GM21390 (cell line): ENCODE measurements at regions not wholly inside any gene's neighbourhood (a gene's known extent, or its start where the extent isn't known, plus 50 kb on each side); places are given as distances from the start of the nearest gene placed in this dataset.

ENCODE experiments used
- ATAC-seq: cut with Tn5 transposase; IDR thresholded peaks from one replicate; pipeline ENCODE4 v1.9.1; 2021; ENCODE audit not compliant: unreplicated experiment

DNA sequence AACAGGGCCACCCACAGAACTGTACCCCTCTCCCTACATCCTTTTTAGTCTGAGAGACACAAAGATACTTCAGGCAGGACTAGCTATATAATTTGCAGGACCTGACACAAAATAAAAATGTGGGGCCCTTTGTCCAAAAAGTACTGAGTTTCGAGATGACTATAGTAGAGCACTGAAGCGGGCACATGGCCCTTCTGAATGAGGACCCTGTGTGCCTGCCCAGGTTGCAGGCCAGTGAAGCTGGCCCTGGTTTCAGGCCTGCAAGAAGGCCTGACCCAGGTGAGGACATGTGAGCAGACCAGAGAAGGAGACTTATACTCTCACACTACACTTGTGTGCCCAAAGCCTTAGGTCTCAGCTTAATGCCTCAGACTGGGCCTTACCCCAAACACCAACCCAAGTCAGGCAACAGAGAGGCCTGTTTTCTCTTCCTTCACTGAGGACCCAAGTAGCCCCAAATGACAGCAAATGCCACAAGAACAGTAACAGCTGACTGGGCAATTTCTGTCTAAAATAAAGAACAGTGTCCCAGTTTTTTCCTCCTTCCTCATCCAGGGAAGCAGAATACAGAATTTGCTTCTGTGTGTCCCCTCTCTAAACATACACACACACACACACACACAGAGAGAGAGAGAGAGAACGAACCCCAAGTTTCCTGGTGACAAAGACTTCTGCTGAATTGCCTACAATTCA is 100.9 kb upstream of the ARHGEF3 start:
- no peak for ATAC-seq

DNA sequence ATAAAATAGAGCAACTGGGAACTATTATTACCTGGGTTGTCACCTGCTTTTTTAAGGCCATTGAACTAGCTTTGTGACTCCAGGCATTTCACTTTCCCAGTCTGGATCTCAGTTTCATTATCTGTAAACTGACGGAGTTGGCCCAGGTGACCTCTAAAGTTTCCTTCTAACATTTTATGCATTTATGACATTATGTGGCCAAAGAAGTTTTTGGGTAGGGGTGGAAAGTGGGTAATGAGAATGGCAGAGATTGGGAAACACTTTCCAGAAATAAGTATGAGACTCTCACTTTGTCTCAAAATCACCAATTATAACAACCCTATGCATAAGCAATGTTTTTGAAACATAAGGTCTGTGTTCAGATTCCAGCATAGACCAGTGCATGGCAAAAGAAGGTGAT is 99.1 kb upstream of the ARHGEF3 start:
- ATAC-seq = no peak

DNA sequence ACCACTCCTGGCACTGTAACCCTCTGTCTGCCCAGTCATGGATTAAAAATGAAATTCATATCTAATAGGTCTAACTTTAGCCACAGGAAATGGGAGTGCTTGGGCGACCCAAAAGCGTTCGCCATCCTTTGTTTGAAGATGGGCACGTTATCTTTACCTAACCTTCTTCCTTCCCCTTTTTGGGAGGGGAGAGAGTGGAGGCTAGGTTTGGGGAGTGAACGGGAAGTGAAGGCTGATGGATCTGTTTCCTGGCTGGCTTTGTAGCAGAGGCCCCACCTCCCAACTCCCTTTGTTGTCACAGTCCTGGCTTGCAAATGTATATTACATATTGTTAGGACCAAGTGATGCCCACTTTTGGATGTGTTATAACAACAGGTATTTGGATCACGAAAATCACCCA is 98.1 kb upstream of the ARHGEF3 start:
- ATAC-seq = no peak

DNA sequence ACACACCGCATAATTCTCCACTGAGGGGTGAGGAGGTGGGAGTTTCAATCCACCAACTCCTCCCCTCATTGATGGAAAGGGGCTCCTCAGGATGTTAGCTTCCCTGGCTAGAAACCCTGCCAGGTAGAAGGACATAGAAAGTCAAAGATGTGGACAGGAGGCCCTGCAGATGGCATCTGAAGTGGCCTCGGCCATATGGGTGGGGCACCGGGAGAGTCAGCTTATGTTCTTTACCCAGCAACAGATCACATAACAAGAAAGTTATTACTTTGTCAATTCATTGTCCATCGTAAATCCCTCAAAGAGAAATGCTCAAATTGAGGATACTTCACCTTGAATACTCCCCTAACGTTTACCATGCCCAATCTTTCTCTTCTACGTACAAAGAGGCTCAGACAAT is 97.3 kb upstream of the ARHGEF3 start:
- ATAC-seq = no peak

DNA sequence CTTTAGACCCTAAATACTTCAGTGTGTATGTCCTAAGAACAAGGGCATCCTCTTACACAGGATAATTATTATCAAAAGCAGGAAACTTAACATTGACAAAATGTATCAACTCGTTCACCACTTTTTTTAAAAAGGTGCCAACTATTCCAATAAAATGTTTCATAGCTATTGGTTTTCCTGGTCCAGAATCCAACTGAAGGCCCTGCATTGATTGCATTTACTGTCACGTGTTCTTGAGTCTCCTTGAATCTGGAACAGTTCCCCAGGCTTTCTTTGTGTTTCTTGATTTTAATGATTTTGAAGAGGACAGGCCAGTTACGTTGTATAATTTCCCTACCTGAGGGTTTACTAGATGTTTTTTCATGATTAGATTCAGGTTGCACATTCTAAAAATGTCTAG is 94.6 kb upstream of the ARHGEF3 start:
- no peak for ATAC-seq

DNA sequence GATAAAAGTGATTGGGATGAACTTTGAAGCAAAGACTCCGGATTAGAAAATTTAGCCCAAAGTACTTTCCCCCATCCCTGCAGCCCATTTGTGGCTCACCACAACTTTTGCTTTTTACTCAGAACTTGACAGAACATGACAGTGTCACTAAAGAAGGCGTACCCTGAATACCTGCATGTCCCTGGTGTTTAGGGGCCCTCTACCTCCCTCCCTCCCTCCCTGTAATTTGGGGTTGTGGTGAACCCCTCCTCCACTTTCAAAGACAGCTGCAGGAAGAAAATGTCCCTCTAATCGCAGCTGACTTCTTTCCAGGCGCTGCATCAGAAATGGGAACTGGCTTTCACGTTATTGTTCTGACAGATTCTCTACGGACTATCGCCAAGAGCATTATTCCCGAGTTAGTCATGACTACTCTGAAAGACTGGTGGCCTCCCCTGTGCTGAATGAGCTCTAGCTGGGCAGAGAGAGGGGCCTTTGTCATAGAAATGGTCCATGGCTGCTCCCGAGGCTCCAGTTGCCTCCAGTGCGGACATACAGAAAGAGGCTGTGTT is 93.2 kb upstream of the ARHGEF3 start:
- ATAC-seq = peak; percentile 69

DNA sequence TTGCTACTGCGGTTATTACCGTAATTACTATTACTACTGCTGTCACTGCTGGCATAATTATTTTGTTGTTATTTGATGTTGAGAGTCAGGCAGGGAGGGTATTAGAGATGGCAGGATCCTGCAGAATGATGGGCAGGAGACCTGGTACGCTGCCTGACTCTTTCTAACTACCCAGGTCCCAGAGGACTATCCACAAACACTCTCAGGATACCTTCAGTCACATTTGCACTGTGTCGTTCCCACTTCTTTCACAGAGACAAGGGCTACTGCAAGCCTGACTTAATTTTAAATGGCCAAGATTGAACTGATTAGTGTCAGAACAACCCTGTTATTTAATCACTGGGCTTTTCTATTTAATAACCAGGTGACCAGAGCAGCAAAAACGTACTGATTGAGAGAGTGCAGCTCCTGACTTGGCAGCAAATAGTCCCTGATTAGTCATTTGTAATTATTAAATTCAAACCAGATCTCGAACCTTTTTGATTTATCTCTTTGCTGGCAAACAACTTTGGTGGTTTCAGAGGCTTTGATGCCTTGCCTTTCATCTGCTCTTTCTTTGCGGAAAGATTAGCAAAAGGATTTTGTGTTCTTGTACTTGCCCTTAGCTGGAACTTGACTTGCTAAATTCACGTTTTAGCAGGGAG is 88.8 kb upstream of the ARHGEF3 start:
- no peak for ATAC-seq

DNA sequence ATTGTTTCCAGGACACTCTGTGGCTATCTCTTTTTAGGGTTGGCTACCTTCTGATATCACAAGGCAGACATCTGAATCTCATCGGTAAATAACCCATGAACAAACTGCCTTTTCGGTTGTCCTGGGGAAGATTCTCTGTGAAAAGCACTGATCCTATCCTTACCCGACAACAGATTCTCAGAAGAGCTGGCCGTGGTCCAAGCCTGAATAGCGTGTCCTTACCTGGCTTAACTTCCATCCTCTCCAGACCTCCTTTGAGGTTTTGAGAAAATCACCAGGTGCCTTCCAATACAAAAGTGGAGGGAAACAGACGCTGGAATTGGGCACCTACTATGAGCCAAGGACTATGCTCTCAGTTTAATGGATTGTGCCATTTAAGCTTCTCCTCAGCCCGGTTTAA is 87.4 kb upstream of the ARHGEF3 start:
- ATAC-seq = no peak

DNA sequence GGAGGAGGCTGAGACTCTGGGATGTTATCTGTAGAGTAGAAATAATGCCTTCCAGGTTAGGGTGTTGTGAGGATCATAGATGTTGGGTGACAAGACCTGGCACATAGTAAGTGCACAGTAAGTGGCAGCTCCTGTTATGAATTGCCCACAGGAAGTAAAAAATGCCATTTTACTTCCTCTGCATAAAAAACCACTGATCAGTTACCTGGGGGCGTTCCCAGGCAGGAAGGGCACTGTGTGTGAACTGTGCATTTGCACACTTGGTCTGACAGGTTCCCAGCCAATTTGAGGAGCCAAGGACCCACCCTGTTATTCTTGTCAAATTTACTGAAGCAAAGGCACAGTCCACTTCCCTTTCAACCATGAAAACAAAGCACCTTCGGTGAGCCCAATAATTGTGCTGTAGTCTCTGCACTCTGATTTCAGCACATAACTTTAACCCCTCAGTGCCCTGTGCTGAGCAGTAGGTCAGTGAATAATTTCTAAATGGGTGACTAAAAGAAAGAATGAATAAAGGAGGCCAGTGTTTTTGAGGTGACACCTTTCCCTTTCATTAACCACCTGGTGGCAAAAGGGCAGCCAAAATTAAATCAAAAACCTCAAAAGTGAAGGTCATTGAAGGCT is 85.8 kb upstream of the ARHGEF3 start:
- no peak for ATAC-seq

DNA sequence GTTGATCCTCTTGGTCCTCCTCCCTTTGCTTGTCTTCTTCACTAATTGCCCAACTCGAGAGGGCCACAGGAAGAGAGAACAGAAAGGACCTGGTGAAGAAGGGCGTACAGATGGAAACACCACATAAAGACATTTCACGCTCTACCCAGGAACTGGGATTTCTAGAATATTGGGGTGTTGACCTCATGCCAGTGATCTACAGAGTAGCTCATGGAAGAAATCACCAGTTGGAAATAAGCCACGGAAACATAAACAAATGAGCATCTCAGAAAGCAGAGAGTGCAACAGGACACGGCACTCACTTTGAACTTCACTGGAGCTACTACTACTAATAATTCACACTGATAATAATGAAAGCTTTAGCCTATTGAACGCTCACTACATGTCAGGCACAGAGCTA is 84.6 kb upstream of the ARHGEF3 start:
- ATAC-seq = no peak

DNA sequence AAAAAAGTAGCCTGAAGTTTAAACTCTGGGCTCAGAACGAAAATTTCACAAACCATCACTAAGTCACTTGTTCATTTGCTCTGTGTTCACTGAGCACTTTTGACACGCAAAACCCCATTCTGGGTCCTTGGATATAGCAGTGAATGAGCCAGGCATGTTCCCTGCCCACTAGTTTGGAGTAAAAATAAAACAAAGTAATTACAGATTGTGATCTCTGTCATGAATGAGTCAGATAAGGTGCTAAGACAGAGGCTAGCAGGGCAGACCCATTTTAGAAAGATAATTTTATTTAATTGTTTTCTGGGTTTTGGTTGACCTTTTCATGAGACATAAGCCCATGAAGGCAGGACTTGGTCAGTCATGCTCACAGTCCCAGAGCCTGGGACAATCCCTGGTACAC is 84.1 kb upstream of the ARHGEF3 start:
- ATAC-seq = no peak

DNA sequence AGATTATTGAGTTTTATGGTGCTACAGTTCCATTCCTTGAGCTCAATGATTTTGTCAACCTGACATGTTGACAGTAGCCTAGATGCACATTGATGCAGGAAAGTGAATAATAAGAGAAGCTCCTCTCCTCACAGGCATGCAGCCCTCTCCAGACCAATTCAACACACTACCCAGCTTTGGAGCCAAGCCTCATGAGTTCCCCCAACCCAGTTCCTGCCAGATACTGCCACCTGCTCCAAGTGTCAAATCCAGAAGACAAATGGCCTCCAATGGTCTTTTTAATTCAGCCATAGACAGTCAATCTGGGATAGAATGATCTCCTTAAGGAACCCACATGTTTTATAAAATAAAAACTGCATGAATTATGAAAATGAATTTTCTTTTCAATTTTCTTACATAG is 83.7 kb upstream of the ARHGEF3 start:
- ATAC-seq = no peak

DNA sequence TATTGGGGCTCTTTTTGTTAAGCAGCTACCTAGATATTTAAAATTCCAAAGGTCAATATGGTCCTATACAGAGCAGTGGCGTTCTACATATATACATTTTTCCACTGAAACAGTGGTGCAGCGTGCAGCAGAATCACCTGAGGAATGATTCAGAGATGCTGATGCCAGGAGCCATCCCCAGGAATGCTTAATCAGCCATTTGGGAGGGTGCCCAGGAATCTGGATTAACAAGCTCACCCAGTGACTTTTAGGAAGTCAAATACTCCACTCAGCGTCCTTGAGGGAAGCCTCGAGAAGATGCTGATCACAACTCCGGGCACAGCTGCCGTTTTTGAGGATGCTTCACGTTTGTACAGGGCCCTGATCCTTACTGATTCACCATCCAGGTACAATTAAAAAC is 82.6 kb upstream of the ARHGEF3 start:
- no peak for ATAC-seq

DNA sequence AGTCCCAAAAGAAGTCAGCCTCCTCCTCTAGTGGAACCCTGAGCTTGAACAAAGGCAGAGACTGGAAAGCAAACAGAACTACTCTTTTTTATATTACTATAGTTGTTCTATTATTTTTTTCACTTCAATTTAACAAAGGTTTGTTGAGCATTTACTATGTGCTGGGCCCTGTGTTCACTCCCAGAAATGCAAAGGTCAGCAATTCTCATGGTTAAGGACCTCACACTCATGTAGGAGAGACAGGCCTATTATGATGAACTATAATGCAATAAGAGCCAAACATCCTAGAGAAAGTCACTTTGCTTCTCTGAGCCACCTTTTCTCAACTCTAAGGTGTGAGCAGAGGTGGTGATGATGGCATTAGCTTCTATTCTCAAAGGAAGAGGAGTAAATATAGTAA is 82.1 kb upstream of the ARHGEF3 start:
- no peak for ATAC-seq

DNA sequence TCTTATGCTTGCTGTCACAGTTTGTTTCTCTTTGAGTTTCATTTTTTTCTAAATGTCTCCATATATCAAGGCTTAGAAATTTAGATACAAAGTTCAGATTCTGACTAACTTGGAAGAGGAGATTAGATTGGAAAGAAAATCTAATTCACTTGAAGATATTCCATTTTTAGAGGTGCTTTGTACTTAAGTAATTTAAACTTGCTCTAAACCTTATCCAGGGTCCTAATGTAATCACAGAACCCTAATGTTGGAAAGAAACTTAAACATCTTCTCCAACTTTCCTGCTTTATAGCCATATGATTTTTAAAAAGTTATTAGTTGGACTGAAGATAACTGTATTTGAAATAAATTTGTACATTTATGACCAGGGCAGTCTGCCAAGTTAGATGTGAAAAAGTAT is 81.1 kb upstream of the ARHGEF3 start:
- no peak for ATAC-seq

DNA sequence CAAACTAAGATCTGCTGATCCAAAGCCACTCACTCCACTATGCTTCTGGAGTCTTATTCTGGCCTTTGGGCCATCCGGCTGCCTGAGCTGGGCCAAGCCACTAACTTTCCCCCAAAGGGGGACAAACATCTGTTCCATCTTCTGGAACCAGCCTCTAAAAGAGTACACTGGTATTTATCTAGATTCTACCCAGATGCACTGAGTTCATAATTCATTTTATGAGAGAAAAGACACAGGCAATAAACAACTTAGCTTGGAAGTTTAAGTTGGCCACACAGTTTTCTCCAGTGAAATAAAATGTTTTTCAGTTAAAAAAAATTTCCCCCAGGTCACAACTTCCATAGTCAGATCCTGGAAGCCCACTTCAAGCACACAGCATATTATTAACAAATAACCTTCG is 80.1 kb upstream of the ARHGEF3 start:
- no peak for ATAC-seq

DNA sequence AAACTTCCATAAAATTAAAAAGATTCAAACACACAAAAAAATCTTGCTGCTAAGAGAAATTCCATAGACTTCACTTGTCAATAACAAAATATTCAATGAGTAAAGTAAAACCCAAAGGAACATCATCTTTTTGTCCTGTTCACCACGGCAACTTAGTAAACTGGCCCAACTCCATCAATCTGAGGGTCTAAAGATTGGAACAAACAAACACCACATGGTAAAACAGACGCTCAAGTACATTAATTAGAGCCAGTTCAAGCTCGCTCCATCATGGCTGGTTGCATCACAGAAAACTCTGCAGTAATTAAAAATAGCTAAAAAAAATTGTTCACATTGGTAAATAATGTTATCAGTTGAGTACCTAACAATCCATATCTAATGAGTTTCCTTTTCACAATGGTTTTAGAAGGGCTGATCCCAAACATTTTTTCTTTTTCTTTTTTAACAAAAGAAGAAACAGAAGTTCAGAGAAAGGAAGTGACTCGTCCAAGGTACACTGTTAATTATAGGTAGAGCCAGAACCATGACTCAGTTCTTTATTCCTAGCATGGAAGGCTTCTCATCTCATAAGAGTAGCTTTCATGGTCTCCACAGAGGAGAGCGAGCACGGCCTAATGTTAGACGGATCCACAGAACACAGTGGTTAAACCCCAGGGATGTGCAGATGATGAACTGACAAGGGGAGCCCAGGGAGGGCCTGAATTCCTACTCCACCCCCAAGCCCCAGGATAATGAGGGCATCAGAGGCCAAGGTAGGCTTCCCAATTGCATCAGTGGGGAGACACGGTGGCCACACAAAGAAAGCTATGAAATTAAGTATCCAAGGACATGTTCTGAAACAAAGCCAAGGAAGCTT is 79.2 kb upstream of the ARHGEF3 start:
- ATAC-seq = no peak

DNA sequence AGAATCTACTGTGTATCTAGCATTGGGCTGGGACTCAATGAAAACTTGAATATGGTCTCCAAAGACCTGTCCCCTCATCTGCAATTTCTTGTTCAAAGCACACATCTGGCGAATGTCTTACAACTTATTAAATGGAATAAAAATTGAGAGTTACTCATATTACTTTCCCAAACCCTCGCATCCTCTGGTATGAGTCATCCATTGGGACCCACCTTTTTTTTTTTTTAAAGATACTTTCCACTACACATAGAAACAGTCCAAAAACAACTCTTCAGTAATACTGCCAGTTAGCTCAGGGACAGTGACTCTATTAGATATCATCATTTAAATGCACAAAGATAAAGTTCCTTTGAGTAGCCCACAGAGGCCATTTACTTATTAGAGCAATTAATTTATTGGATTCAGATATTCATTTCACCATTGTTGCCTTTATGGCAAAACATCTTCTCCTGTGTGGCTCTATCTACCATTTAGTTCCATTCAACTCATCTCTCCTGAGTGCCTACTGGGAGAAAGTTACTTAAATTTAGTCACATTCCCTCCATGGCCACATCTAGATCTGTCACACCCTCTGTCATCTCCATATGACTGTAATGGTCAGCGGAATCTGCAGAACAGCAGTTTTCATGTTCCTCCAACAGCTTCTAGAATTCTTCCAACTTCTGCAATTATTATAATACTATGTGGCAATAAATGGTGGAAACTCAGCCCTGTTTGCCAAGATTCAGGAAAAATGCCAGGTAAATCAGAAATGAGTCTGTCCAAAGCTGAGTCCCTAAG is 77.9 kb upstream of the ARHGEF3 start:
- ATAC-seq = no peak

DNA sequence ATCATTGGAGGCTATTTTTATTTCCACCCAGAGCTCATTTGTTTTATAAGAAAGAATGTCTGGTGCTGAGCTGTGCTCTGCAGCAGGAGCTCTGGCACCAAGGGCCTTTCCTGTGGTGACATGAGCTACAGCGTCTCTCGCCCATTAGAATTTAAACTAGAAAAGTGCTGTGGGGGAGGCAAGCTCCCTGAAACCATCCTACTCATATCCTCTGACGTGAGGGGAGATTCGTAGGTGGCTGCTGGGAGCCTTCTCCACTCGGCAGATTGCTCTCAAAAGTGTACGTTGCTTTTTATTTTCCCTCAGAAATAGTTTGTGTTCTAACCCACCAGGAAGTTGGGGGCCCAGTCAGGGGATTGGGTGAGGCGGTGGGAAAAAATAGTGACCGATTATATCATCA is 76.3 kb upstream of the ARHGEF3 start:
- ATAC-seq = no peak

DNA sequence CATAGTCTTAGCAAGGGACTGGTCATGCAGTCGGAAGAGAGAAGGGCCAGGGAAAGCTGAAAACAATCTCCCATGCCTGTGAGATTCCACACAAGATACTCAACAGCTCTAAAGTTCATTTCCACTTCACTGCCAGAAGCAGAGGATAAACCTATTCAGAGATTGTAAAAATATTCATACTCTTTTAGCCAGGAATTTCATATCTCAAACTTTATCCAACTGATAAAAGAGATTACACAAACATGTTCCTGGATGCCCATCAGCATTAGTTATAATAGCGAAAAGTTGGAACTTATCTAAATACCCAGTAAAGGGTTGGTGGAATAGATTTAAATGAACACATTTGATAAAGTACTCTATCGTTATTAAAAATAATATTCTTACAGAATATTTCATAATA is 75.2 kb upstream of the ARHGEF3 start:
- no peak for ATAC-seq

DNA sequence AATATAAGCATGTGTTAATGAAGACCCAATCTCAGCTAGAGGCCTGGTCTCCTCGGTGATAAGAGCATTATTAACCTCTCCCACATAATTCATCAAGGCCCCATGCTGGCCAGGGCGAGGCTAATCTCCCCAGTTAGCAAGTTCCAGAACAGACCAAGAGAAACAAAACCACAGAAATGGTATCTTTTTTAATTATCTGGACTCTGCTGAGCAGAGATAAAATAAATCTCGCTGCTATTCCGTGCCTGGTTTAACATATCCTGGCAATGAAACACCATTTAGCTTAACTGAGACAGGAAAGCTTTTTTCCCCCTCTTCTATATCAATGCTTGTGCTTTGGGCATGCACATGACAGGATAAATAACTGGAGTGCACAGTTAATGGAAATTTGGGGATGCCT is 72.5 kb upstream of the ARHGEF3 start:
- ATAC-seq = no peak
